ENCODE measurements at regions not wholly inside any gene's neighbourhood (a gene's known extent, or its start where the extent isn't known, plus 50 kb on each side); places are given as distances from the start of the nearest gene placed in this dataset.

- TF ChIP-seq, protein P1, sequence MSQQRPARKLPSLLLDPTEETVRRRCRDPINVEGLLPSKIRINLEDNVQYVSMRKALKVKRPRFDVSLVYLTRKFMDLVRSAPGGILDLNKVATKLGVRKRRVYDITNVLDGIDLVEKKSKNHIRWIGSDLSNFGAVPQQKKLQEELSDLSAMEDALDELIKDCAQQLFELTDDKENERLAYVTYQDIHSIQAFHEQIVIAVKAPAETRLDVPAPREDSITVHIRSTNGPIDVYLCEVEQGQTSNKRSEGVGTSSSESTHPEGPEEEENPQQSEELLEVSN (IDR thresholded peaks at IDR 0.05; ENCODE audit: borderline replicate concordance in 1 of 2, extremely low read depth in 1 of 2, insufficient read depth in 1 of 2, insufficient read length in 1 of 2, low read depth in 1 of 2, low read length in 1 of 2, poor library complexity in 1 of 2, severe bottlenecking in 1 of 2): no peak
- TF ChIP-seq, protein P2, sequence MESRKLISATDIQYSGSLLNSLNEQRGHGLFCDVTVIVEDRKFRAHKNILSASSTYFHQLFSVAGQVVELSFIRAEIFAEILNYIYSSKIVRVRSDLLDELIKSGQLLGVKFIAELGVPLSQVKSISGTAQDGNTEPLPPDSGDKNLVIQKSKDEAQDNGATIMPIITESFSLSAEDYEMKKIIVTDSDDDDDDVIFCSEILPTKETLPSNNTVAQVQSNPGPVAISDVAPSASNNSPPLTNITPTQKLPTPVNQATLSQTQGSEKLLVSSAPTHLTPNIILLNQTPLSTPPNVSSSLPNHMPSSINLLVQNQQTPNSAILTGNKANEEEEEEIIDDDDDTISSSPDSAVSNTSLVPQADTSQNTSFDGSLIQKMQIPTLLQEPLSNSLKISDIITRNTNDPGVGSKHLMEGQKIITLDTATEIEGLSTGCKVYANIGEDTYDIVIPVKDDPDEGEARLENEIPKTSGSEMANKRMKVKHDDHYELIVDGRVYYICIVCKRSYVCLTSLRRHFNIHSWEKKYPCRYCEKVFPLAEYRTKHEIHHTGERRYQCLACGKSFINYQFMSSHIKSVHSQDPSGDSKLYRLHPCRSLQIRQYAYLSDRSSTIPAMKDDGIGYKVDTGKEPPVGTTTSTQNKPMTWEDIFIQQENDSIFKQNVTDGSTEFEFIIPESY (CRISPR knock-in tag; IDR thresholded peaks at IDR 0.05): no peak
- TF ChIP-seq TCFL5 (CRISPR knock-in tag; conservative IDR thresholded peaks at IDR 0.05) (no peak), BMI1 (IDR thresholded peaks at IDR 0.05; ENCODE audit: low read length) (no peak), CCNT2 (IDR thresholded peaks at IDR 0.05; ENCODE audit: borderline replicate concordance, extremely low read depth, insufficient read length, low read depth, low read length) (no peak)
- TF ChIP-seq, protein P3, sequence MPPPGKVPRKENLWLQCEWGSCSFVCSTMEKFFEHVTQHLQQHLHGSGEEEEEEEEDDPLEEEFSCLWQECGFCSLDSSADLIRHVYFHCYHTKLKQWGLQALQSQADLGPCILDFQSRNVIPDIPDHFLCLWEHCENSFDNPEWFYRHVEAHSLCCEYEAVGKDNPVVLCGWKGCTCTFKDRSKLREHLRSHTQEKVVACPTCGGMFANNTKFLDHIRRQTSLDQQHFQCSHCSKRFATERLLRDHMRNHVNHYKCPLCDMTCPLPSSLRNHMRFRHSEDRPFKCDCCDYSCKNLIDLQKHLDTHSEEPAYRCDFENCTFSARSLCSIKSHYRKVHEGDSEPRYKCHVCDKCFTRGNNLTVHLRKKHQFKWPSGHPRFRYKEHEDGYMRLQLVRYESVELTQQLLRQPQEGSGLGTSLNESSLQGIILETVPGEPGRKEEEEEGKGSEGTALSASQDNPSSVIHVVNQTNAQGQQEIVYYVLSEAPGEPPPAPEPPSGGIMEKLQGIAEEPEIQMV (tag; conservative IDR thresholded peaks at IDR 0.05; ENCODE audit: low read depth): no peak
Observed at GRCh38 chr3:162117961-162118360, 621.4 kb downstream of the OTOL1 start (continued).
